IPS-NIHi11 (cell line): ENCODE measurements at regions not wholly inside any gene's neighbourhood (a gene's known extent, or its start where the extent isn't known, plus 50 kb on each side); places are given as distances from the start of the nearest gene placed in this dataset.

Experiments
- DNase-seq: peaks from one replicate; pipeline ENCODE4 v3.0.0; 2012; ENCODE audit warnings: mixed read lengths, low spot score

- DNase-seq: no peak
These were observed 118.5 kb upstream of the NKX1-1 start for GRCh38 chr4:1524761-1525160.

GRCh38 chr4:1523907-1524636 lies 117.8 kb upstream of the NKX1-1 start:
- DNase-seq: no peak

DNA sequence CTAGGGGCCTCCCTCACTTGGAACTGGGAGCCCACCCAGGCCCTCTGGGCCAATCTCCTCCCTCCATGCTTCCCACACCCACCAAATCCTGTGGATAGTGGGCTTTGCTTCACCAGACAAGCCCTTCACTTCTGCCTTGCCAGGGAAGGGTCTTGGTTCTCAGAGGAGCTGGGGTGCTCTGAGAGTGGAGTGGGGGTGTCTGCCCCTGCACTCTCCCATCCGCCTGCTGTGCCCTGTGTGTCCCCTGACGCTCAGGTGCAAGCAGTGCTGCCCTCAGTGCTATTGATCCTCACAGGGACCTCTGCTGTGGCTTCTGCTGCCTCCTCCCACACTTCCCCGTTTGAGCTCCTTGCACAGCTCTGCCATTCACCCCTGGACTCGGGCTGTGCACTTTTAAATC lies 117.3 kb upstream of the NKX1-1 start:
- no peak for DNase-seq

DNA sequence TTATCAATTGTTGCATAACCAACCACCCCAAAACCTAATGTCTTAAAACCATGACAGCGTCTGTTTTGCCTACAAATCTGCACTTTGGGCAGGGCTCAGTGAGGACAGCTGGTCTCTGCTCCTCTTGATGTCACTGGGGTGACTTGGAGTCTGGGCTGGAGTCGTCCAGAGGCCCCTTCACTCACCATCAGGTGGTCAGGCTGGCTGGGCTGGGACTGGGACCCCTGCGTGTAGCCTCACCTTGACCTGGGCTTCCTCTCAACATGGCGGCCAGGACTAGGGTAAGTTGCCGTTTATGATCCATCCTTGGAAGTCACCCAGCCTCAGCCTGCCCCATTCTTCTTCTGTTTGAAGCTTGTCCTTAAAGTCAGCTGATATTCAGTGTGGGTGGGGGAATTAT lies 116.8 kb upstream of the NKX1-1 start:
- DNase-seq: no peak

DNA sequence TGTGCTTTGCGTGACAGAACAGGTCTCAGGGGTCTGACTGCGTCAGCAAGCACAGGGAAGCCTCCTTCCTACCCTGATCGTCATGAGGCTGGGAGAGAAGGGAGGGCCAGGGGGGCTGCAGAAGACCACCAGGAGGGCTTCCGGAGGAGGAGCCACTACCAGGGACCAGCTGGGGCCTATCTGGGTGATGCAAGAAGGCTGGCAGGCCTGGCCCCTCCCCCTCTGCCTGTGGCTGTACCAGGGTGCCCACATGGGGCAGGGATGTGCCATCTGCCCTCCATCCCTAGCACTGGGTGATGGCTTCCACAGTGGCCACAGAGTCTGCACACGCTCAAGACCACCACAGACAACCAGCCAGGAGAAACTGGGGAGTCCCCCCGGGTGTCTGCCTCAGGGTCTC lies 116.4 kb upstream of the NKX1-1 start:
- DNase-seq: no peak

DNA sequence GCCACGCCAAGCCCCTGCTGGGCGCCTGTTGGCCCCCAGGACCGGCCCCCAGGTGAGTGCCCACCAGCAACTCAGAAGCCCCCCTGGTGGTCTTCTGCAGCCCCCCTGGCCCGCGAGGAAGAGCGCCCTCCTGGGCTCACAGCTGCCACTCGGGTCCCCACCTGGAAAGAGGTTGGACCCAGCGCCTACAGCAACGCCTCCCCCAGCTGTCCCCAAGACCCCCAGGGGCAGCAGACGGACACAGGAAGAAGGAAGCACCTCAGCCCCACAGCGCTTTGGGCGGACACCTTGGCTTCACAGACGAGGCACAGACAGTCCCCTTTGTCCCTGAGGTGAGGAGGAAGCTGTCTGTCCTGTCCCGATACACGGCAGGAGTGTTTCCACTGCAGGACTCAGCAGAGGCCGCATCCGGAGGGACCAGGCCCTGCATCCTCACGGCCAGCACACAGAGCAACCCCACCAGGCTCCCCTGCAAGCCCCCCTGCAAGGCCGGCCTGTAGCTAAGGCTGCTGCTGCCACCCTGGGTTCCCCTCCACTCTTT lies 115.6 kb upstream of the NKX1-1 start:
- no peak for DNase-seq

GRCh38 chr4:1520795-1521576 lies 114.7 kb upstream of the NKX1-1 start:
- DNase-seq: peak; percentile 88

- no peak for DNase-seq
These were observed 113.8 kb upstream of the NKX1-1 start for GRCh38 chr4:1519787-1520661.

DNA sequence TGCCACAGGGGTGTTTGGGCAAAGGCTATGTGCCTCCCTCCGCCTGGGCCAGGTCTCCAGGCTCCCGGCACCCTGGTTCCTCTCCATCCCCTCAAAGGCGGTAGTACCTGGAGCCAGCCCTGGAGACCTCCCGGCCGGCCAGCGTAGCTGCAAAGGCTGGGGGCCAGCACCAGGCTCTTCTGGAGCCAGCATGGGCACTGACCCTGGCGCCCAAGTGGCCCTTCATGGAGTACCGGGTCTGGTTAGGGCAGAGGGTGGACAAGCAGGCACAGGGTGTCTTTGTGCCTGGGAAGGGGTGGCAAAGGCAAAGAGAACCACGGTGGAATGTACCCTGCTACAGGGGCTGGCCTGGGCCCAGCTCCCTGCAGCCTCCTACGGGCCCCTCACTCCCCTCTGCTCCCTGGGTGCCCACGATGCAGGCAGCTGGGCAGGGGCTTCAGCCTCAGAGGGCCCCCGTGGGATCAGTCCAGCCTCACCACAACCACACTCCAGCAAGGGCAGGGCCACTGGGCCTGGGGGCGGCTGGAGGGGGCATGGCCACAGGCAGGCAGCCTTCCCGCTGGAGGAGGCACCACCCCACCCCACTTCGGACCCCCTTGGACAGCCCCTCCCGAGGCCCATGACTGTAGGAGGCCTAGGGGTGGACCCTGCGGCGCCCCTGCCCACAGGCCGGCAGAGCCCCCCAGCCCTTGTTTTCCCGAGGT lies 112.9 kb upstream of the NKX1-1 start:
- no peak for DNase-seq

DNA sequence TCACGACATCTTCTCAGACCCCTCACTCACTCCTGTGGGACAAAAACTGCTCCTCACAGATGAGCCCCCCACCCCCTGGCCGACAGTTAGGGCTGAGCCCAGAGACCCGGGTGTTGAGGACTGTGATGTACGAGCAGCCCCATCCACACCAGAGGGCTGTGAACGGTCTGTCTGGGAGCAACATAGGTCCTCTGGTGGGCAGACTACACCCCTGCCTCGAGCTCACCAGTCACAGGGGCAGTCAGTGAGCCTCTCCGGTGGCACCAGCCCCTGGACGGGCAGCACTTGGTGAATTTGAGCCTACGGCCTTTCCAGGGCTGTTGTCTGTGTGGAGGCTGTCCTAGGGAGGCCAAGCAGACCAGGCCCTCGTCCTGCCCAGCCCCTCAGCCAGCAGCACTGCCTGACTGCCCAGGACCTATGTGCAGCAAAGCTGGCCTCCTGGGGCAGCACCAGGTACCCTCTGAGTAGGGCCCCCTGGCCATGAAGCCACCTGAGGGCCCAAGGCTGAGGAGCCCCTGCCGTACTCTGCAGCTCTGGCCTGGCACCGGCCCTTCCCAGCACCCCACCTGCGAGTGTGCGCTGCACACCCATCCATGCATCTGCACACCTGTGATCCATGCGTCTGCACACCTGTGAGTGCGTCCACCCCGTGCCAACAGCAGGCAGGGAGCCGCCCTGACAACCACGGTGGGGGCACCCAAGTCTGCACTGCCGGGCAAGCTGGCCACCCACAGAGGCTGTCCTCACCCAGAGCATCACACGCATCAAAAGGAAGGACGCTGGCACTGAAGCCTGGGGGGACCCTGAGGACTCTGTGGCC lies 111.6 kb upstream of the NKX1-1 start:
- no peak for DNase-seq

DNA sequence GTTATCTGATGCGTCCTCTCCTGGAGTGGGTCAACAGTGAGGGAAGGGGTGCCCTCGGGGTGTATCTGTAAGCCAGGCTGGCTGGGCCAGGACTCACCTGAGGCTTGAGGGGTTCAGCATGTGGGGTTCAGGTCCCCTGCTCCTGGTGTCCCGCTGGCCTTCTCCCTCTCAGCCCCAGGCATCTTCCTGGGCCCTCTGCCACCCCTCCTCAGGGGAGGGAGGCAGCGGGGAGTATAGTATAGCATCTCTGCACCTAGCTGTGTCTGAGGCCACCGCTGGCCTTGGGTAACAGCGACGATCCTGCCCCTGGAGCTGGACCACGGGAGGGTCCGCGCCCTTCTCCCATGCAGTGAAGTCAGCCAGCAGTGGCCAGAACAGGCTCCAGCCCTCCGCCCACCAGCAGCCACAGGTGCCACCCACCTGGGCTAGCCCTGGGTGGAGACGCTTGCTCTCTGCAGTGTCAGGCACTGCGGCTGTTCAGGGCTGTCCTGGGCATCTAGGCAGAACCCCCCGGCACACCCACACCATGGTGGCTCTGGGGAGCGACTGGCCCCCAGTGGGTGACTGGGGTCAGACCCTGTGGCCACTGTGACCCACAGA lies 110.7 kb upstream of the NKX1-1 start:
- no peak for DNase-seq

GRCh38 chr4:1516261-1516660 lies 110.0 kb upstream of the NKX1-1 start:
- DNase-seq: no peak

DNA sequence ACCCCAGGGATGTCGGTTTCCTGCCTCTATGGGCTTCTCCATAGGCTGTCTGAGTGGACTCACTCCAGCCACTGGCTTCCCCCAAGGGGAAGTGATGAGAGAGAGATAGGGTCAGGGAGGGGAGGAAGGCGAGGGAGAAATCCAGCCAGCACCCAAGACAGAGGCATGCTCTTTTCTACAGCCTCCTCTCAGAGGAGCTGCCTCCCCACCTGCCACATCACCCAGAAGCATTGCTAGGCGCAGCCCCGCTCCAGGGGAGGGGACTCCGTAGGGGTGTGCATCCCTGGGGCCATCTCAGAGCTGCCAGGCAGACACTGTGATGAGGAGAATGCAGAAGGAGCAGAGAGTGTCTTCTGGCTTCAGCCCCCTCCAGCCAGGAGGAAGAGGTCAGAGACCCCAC lies 109.5 kb upstream of the NKX1-1 start:
- no peak for DNase-seq

- DNase-seq: no peak
These were observed 108.9 kb upstream of the NKX1-1 start for GRCh38 chr4:1515156-1515555.

GRCh38 chr4:1514612-1515011 lies 108.4 kb upstream of the NKX1-1 start:
- no peak for DNase-seq

DNA sequence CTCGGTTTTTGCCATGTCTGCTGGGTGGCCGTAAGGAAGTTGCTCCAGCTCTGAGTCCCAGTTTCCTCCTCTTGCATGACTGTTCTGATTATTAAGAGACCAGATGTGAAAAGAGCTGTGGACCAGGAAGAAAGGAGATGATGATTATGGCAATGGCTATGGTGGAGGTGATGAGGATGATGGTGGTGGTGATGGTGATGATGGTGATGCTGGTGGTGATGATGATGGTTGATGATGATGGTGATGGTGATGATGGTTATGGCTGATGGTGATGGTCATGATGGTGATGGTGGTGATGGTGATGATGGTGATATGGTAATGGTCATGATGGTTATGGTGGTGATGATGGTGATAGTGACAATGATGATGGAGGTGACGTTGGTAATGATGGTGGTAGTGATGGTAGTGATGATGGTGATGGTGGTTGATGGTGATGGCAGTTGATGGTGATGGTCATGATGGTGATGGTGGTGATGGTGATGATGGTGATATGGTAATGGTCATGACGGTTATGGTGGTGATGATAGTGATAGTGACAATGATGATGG lies 107.8 kb upstream of the NKX1-1 start:
- no peak for DNase-seq

DNA sequence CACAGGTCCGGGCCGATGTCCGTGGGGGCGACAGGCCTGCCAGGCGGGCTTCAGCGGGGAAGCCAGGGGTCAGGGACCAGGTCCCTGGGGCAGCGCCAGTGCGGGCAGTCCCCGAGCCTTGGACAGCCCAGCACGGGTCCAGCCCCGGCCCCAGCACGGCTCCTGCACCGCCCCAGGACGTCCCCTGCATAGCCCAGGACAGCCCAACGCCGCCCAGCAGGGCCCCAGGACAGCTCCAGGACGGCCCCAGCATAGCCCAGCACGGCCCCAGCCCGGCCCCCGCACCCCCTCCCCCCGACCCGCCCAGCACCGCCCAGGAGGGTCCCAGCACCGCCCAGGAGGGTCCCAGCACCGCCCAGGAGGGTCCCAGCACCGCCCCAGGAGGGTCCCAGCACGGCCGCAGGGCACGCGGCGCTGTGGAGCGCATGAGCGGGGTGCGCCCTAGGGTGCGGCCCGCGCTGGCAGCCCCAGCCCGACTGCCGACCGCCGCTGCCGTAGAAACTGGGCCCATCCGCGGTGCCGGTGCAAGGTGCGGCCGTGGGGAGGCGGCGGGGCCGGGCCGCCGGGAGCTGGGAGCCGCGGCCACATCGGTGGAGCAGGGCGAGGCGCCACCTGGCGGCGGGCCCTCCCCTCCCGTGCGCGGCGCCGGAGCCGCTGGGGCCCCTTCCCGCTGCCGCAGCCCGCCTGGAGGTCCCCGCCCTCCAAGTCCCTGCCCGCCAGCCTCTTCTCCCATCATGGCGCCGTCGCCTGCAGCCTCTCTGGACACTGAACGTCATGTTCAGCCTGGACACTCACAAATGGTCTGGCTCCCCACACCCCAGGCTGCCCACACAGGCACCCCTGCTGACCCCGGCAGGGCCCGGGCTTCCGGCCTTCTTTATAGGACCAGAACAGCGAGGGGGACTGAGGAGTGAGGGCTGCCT lies 106.8 kb upstream of the NKX1-1 start:
- DNase-seq: peak; percentile 94

DNA sequence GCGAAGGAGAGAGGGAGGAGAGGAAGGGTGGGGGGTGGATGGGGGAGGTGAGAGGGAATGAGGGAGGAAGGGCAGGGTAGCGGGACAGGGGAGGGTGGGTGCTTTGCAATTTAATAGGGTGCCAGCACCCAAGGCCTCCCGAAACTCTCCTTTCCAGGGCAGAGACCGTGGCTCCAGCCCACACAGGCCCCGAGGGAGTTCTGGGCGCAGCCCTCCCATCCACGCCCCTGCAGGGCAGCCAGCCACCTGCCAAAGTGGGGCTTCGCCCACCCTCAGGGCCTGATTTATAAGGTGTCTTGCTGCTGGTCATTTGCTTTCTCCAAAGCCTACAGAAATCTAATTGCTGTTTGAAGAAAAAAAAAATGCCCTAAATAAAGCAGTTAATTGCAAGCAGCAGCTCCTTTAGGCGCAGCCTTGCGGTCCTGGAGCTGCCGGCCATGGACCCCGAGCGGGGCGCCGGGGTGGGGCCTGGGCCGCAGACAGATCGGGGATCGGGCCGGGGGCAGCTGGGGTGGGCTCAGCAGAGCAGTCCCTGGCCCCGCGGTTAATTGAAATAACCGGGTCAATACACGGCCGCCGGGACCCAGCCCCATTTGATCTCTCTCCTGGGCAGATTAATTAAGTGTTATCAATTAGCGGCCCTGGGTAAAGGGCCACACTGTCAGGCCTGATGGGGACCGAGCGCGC lies 106.0 kb upstream of the NKX1-1 start:
- DNase-seq: no peak
